GM20000 (cell line): ENCODE measurements at regions not wholly inside any gene's neighbourhood (a gene's known extent, or its start where the extent isn't known, plus 50 kb on each side); places are given as distances from the start of the nearest gene placed in this dataset.
A peak's percentile ranks its signal among the peaks of the same experiment; 100 is the strongest.

ENCODE experiments used
- DNase-seq: peaks from one replicate; pipeline ENCODE4 v3.0.0; 2012; ENCODE audit warnings: low spot score
- CTCF ChIP-seq: IDR thresholded peaks from 2 replicates; pipeline ENCODE4 v1.5.1; 2012; ENCODE audit warnings: mild to moderate bottlenecking, control low read depth; ENCODE audit errors: extremely low read depth, missing control alignments

- no peak for TF ChIP-seq CTCF
- DNase-seq: no peak
Measured at GRCh38 chr17:34451313-34451712, 88.3 kb upstream of the CCL1 start.

- no peak for TF ChIP-seq CTCF
- no peak for DNase-seq
Measured at GRCh38 chr17:34447406-34447805, 84.4 kb upstream of the CCL1 start.

GRCh38 chr17:34445101-34445500 lies 82.1 kb upstream of the CCL1 start:
- TF ChIP-seq CTCF: no peak
- DNase-seq: no peak

- no peak for TF ChIP-seq CTCF
- peak; percentile 18 for DNase-seq
Measured at GRCh38 chr17:34443619-34444469, 80.8 kb upstream of the CCL1 start.

- TF ChIP-seq CTCF: no peak
- no peak for DNase-seq
Measured at GRCh38 chr17:34442387-34443111, 79.5 kb upstream of the CCL1 start.

- DNase-seq: no peak
- no peak for TF ChIP-seq CTCF
Measured at GRCh38 chr17:34437188-34437587, 74.2 kb upstream of the CCL1 start.

GRCh38 chr17:34436607-34437006 lies 73.6 kb upstream of the CCL1 start:
- DNase-seq: no peak
- TF ChIP-seq CTCF: no peak
